ENCODE measurements at regions not wholly inside any gene's neighbourhood (a gene's known extent, or its start where the extent isn't known, plus 50 kb on each side); places are given as distances from the start of the nearest gene placed in this dataset.

GRCh38 chr20:52631469-52631868, 340.7 kb upstream of the TSHZ2 start:
- ATAC-seq (no peak), DNase-seq (no peak)
- Mint-ChIP-seq H3K27ac (no peak overlapping the region), H3K4me3 (no peak overlapping the region), H3K27me3 (ENCODE audit: low read depth) (no peaks in the 10 kb centered on the region), H3K4me1 (ENCODE audit: low read depth) (no peaks in the 10 kb centered on the region), H3K36me3 (ENCODE audit: low read depth) (no peaks in the 10 kb centered on the region), H3K9me3 (ENCODE audit: insufficient read depth) (peaks cover 7% of the 10 kb centered on the region)
- CTCF ChIA-PET: no interaction called here
- POLR2A ChIA-PET: no interaction called here

DNA sequence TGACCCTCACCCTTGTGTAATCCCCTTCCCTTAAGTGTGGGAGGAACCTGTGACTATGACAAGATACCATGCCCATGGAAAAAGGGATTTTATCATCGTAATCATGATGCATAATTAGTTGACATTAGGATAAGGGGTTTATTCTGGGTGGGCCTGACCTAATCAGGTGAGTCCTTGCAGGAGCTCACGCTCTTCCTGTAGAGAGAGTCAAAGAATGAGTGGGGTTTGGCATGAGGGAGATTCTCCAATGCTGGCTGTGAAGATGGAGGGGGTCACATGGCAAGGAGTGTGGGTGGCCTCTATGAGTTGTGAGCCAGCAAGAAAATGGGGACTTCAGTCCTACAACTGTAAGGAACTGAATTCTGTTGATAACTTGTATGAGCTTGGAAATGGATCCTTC, 342.0 kb upstream of the TSHZ2 start:
- DNase-seq: no peak
- ChIA-PET CTCF (no interaction called here), POLR2A (no interaction called here)
- Mint-ChIP-seq H3K4me1 (ENCODE audit: low read depth) (no peaks in the 10 kb centered on the region), H3K27ac (no peak overlapping the region), H3K4me3 (no peak overlapping the region), H3K27me3 (ENCODE audit: low read depth) (no peaks in the 10 kb centered on the region), H3K36me3 (ENCODE audit: low read depth) (no peaks in the 10 kb centered on the region), H3K9me3 (ENCODE audit: insufficient read depth) (peaks cover 7% of the 10 kb centered on the region)
- ATAC-seq: no peak

GRCh38 chr20:52624281-52624680, 347.9 kb upstream of the TSHZ2 start:
- DNase-seq: no peak
- ChIA-PET CTCF (no interaction called here), POLR2A (no interaction called here)
- no peak for ATAC-seq
- Mint-ChIP-seq H3K27ac (no peak overlapping the region), H3K36me3 (ENCODE audit: low read depth) (no peaks in the 10 kb centered on the region), H3K9me3 (ENCODE audit: insufficient read depth) (no peaks in the 10 kb centered on the region), H3K4me3 (no peak overlapping the region), H3K27me3 (ENCODE audit: low read depth) (no peaks in the 10 kb centered on the region), H3K4me1 (ENCODE audit: low read depth) (no peaks in the 10 kb centered on the region)

- H3K27me3 Mint-ChIP-seq (ENCODE audit: low read depth): no peaks in the 10 kb centered on the region
- ChIA-PET CTCF (no interaction called here), POLR2A (no interaction called here)
- H3K9me3 Mint-ChIP-seq (ENCODE audit: insufficient read depth): no peaks in the 10 kb centered on the region
- H3K36me3 Mint-ChIP-seq (ENCODE audit: low read depth): no peaks in the 10 kb centered on the region
- no peak for ATAC-seq
- no peak for DNase-seq
- H3K4me3 Mint-ChIP-seq: no peak overlapping the region
- no peak overlapping the region for H3K27ac Mint-ChIP-seq
- no peaks in the 10 kb centered on the region for H3K4me1 Mint-ChIP-seq (ENCODE audit: low read depth)
These were observed 350.1 kb upstream of the TSHZ2 start for GRCh38 chr20:52622081-52622480.

GRCh38 chr20:52621401-52621800, 350.8 kb upstream of the TSHZ2 start:
- no peaks in the 10 kb centered on the region for H3K9me3 Mint-ChIP-seq (ENCODE audit: insufficient read depth)
- ATAC-seq (no peak), DNase-seq (no peak)
- H3K4me3 Mint-ChIP-seq: no peak overlapping the region
- CTCF ChIA-PET: no interaction called here
- no peaks in the 10 kb centered on the region for H3K27me3 Mint-ChIP-seq (ENCODE audit: low read depth)
- H3K36me3 Mint-ChIP-seq (ENCODE audit: low read depth): no peaks in the 10 kb centered on the region
- H3K4me1 Mint-ChIP-seq (ENCODE audit: low read depth): no peaks in the 10 kb centered on the region
- POLR2A ChIA-PET: no interaction called here
- no peak overlapping the region for H3K27ac Mint-ChIP-seq

- ATAC-seq: no peak
- Mint-ChIP-seq H3K27me3 (ENCODE audit: low read depth) (no peaks in the 10 kb centered on the region), H3K4me3 (no peak overlapping the region), H3K9me3 (ENCODE audit: insufficient read depth) (no peaks in the 10 kb centered on the region), H3K27ac (no peak overlapping the region), H3K4me1 (ENCODE audit: low read depth) (no peaks in the 10 kb centered on the region), H3K36me3 (ENCODE audit: low read depth) (no peaks in the 10 kb centered on the region)
- no peak for DNase-seq
- ChIA-PET POLR2A (no interaction called here), CTCF (no interaction called here)
These were observed 352.5 kb upstream of the TSHZ2 start for GRCh38 chr20:52619671-52620070.

- Mint-ChIP-seq H3K27me3 (ENCODE audit: low read depth) (no peaks in the 10 kb centered on the region), H3K4me1 (ENCODE audit: low read depth) (no peaks in the 10 kb centered on the region), H3K4me3 (no peak overlapping the region), H3K9me3 (ENCODE audit: insufficient read depth) (no peaks in the 10 kb centered on the region), H3K27ac (no peak overlapping the region), H3K36me3 (ENCODE audit: low read depth) (no peaks in the 10 kb centered on the region)
- DNase-seq (no peak), ATAC-seq (no peak)
- ChIA-PET POLR2A (no interaction called here), CTCF (no interaction called here)
These were observed 353.1 kb upstream of the TSHZ2 start for GRCh38 chr20:52619101-52619500.

DNA sequence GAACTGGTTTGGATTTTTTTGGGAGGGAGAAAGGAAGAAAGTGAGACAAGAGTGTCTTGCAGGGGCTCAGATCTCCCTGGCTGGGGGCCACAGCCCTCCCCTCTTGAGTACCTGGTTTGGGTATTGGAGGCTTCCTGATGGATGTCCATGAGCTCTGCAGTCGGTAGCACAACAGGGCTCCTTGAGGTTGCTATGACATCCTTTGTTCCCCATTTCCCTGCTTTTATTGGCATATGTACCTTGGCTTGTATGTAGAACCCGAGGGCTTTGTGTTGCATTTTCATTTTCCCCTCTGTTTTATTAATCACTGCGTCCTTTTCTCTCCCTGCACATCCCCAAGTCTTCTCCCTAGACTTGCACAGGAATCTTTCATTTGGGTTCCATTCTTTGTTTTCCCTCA, 355.5 kb upstream of the TSHZ2 start:
- ChIA-PET CTCF (no interaction called here), POLR2A (no interaction called here)
- Mint-ChIP-seq H3K27me3 (ENCODE audit: low read depth) (no peaks in the 10 kb centered on the region), H3K4me1 (ENCODE audit: low read depth) (no peaks in the 10 kb centered on the region), H3K4me3 (no peak overlapping the region), H3K36me3 (ENCODE audit: low read depth) (no peaks in the 10 kb centered on the region), H3K27ac (no peak overlapping the region), H3K9me3 (ENCODE audit: insufficient read depth) (no peaks in the 10 kb centered on the region)
- ATAC-seq: no peak
- no peak for DNase-seq

DNA sequence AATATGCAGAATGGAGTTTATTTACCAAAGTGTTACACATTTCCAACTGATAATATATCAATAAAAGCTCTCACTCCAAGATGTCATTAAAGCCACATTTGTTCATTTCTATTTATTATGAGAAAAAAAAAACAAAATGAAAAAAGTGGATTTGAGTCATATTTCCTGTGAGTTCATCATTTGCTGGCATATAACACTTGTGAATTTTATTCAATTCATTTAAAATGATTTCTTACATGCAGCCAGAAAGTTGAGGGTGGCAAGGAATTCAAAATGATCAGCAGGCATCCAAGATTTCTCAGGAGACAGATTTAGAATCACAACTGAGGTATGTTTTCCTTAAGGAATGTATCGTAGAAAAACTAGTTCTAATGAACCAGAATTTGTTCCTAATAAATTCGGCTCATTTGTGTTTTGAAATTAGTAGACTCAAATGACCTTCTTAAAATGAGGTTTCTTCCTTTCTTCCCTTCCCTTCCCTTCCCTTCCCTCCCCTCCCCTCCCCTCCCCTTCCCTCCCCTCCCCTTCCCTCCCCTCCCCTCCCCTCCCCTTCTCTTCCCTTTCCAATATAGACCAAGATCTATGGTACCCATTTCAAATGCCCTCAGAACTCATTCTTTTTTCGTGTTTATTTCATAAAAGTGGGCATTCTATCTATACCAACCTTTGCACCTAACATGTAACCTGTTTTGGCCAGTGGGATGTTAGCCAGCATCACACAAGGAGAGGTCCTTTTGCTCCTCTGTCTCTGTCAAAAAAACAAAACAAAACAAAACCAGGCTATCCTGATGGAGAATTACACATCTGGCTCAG, 357.9 kb upstream of the TSHZ2 start:
- H3K27ac Mint-ChIP-seq: no peak overlapping the region
- no peaks in the 10 kb centered on the region for H3K36me3 Mint-ChIP-seq (ENCODE audit: low read depth)
- DNase-seq: no peak
- CTCF ChIA-PET: no interaction called here
- no peak overlapping the region for H3K4me3 Mint-ChIP-seq
- no peaks in the 10 kb centered on the region for H3K4me1 Mint-ChIP-seq (ENCODE audit: low read depth)
- no peaks in the 10 kb centered on the region for H3K27me3 Mint-ChIP-seq (ENCODE audit: low read depth)
- no peaks in the 10 kb centered on the region for H3K9me3 Mint-ChIP-seq (ENCODE audit: insufficient read depth)
- ATAC-seq: no peak
- POLR2A ChIA-PET: no interaction called here

DNA sequence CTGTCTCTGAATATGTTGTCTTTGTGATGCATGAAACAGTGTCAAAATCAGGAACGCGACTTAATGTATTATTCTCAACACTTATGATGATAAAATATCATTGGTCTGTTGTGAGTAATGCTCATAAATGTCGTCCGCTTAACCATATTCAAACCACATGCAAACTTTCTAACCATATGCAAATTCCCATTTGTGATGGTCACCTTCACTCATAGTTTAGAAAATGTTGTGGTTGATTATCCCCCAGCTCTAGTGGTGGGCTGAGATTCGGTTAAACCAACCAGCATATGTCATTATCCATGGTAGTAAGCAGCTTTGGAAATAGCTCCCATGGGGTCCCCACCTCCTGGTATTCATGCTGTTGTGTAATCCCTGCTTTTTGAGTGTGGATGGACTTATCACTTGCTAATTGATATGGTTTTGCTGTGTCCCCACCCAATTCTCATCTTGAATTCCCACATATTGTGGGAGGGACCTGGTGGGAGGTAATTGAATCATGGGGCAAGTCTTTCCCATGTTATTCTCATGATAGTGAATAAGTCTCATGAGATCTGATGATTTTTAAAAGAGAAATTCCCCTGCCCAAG, 360.0 kb upstream of the TSHZ2 start:
- Mint-ChIP-seq H3K9me3 (ENCODE audit: insufficient read depth) (no peaks in the 10 kb centered on the region), H3K4me3 (no peak overlapping the region), H3K27ac (no peak overlapping the region), H3K27me3 (ENCODE audit: low read depth) (no peaks in the 10 kb centered on the region), H3K4me1 (ENCODE audit: low read depth) (no peaks in the 10 kb centered on the region), H3K36me3 (ENCODE audit: low read depth) (no peaks in the 10 kb centered on the region)
- ChIA-PET POLR2A (no interaction called here), CTCF (no interaction called here)
- DNase-seq: no peak
- no peak for ATAC-seq

- no peak for DNase-seq
- POLR2A ChIA-PET: no interaction called here
- no peak overlapping the region for H3K27ac Mint-ChIP-seq
- H3K4me1 Mint-ChIP-seq (ENCODE audit: low read depth): no peaks in the 10 kb centered on the region
- CTCF ChIA-PET: no interaction called here
- no peak for ATAC-seq
- no peaks in the 10 kb centered on the region for H3K9me3 Mint-ChIP-seq (ENCODE audit: insufficient read depth)
- no peaks in the 10 kb centered on the region for H3K36me3 Mint-ChIP-seq (ENCODE audit: low read depth)
- H3K27me3 Mint-ChIP-seq (ENCODE audit: low read depth): peaks cover 2% of the 10 kb centered on the region
- no peak overlapping the region for H3K4me3 Mint-ChIP-seq
These were observed 361.4 kb upstream of the TSHZ2 start for GRCh38 chr20:52610749-52611148.

- DNase-seq (no peak), ATAC-seq (no peak)
- POLR2A ChIA-PET: no interaction called here
- no peaks in the 10 kb centered on the region for H3K4me1 Mint-ChIP-seq (ENCODE audit: low read depth)
- H3K36me3 Mint-ChIP-seq (ENCODE audit: low read depth): no peaks in the 10 kb centered on the region
- H3K27me3 Mint-ChIP-seq (ENCODE audit: low read depth): peaks cover 1% of the 10 kb centered on the region
- H3K27ac Mint-ChIP-seq: no peak overlapping the region
- no peaks in the 10 kb centered on the region for H3K9me3 Mint-ChIP-seq (ENCODE audit: insufficient read depth)
- CTCF ChIA-PET: no interaction called here
- H3K4me3 Mint-ChIP-seq: no peak overlapping the region
These were observed 370.7 kb upstream of the TSHZ2 start for GRCh38 chr20:52601295-52601971.
